ENCODE measurements at regions not wholly inside any gene's neighbourhood (a gene's known extent, or its start where the extent isn't known, plus 50 kb on each side); places are given as distances from the start of the nearest gene placed in this dataset.
A peak's percentile ranks its signal among the peaks of the same experiment; 100 is the strongest.

DNA sequence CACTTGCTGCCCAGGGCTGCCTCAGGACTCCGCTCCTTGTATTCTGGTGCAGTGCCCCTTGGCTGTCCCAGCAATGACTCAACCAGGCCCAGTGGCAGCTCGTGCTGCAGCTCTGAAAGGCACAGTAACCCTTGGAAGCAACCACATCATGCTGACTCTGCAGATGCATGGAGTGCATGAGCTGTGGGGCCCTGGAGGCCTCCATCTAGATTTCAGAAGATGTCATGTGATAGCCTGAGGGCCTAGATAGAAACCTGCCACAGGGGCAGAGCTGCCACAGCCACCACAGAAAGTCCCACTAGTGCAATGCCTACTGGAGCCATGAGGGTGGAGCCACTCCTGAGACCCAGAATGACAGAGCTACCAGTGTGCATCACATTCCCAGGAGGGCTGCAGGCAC is 117.1 kb upstream of the SMAD3 start:
- no peaks in the 10 kb centered on the region for H3K36me3 Mint-ChIP-seq (ENCODE audit: low read depth)
- peak; percentile 47 for DNase-seq
- ChIA-PET POLR2A (no interaction called here), CTCF (interaction anchor here (0.8 to 2.9 kb wide), 7 partner anchors 70 to 486 kb away, joined by 3 to 19 read pairs (median 5); no protein-coding TSS in a partner anchor)
- peaks cover 17% of the 10 kb centered on the region for H3K27me3 Mint-ChIP-seq
- H3K4me3 Mint-ChIP-seq = no peak overlapping the region
- no peaks in the 10 kb centered on the region for H3K9me3 Mint-ChIP-seq
- H3K27ac Mint-ChIP-seq = no peak overlapping the region
- H3K4me1 Mint-ChIP-seq = peaks cover 25% of the 10 kb centered on the region

DNA sequence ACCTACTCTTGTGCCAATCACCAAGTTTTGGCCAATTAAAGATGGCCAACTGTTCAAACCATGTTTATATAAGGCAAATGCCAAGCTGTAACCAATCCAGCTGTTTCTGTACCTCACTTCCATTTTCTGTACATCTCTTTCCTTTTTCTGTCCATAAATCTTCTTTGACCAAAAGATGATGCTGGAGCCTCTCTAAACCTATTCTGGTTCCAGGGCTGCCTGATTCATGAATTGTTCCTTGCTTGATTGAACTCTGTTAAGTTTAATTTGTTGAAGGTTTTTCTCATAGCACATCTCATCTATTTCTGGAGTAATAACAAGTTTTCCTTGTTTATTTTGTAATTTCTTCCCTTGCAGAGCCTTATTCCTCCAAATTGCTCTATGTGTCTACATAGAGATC is 115.3 kb upstream of the SMAD3 start:
- Mint-ChIP-seq H3K4me3 (no peak overlapping the region), H3K27me3 (peaks cover 20% of the 10 kb centered on the region), H3K36me3 (ENCODE audit: low read depth) (no peaks in the 10 kb centered on the region), H3K4me1 (peaks cover 25% of the 10 kb centered on the region), H3K9me3 (no peaks in the 10 kb centered on the region), H3K27ac (no peak overlapping the region)
- ChIA-PET POLR2A (no interaction called here), CTCF (interaction anchor here (0.5 to 2.8 kb wide), 3 partner anchors 354 to 485 kb away, joined by 3 to 15 read pairs (median 3); no protein-coding TSS in a partner anchor)
- no peak for DNase-seq

DNA sequence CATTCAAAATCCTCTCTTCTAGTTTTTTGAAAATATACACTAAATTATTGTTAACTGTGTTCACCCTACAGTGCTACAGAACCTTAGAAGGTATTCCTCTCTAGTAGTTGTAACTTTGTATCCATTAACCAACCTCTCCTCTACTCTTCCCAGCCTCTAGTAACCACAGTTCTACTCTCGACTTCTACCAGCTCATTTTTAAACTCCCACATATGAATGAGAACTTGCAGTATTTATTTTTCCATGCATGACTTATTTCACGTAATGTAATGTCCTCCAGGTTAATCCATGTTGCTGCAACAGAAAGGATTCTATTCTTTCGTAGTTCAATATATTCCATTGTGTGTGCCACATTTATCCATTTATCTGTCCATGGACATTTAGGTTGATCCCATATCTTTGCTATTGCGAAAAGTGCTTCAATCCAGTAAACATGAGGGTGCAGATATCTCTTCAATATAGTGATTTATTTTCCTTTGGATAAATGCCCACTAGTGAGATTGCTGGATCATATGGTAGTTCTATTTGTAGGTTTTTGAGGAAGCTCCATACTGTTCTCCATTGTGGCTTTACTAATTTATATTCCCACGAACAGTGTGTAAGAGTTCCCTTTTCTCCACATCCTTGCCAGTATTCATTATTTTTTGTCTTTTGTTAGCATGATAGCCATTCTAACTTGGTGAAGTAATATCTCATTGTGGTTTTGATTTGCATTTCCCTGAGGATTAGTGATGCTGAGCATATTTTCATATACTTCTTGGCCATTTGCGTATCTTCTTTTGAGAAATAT is 113.7 kb upstream of the SMAD3 start:
- CTCF ChIA-PET = interaction anchor here (0.8 to 1.1 kb wide), 2 partner anchors 11 to 481 kb away, joined by 3 read pairs; no protein-coding TSS in a partner anchor

DNA sequence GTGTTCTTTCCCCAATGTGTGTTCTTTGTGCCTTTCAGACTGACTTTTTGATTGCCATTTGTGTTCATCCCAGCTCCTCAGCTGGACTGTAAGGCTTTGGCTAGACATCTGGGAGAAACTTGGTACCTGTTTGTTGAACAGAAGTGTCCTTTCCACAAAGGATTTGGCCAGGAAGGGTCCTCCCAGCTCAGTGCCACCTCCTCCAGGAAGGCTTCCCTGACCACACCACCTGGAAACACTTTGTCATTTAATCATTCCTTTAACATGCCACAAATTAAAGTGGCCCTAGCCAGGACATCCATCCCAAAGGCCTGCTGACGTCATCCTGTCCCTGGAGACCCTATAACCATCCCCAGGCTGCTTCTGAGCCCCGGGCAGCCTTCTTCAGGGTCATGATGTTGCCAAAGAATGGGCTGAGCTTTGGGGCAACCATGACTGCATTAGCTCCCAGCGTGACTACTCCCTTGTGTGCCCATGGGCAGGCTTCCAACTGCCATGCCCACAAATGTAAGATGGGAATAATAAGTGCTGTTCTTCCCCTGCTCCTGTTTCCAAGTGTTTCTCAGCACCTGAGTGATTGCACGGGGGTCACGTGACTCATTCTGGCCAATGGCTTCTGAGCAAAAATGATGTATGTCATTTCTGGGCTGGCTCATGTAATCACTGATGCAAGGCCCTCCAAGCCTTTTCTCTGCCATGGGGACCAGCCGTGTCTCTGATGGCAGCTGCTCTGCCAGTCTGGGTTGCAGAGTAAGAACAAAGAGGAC is 112.5 kb upstream of the SMAD3 start:
- ChIA-PET CTCF (interaction anchor here (1.1 kb wide), 1 partner anchor 9 kb away, joined by 3 read pairs; no protein-coding TSS in a partner anchor), POLR2A (interaction anchor here (0.6 kb wide), 1 partner anchor 425 kb away, joined by 3 read pairs; no protein-coding TSS in a partner anchor)
- H3K27ac Mint-ChIP-seq = no peak overlapping the region
- H3K9me3 Mint-ChIP-seq = no peaks in the 10 kb centered on the region
- no peak overlapping the region for H3K4me3 Mint-ChIP-seq
- no peaks in the 10 kb centered on the region for H3K36me3 Mint-ChIP-seq (ENCODE audit: low read depth)
- H3K27me3 Mint-ChIP-seq = peaks cover 20% of the 10 kb centered on the region
- DNase-seq = no peak
- H3K4me1 Mint-ChIP-seq = peaks cover 11% of the 10 kb centered on the region

More for the DNA sequence above, 113.7 kb upstream of the SMAD3 start:
- POLR2A ChIA-PET = no interaction called here
- DNase-seq = no peak
- Mint-ChIP-seq H3K27me3 (peaks cover 20% of the 10 kb centered on the region), H3K4me3 (no peak overlapping the region), H3K27ac (no peak overlapping the region), H3K9me3 (no peaks in the 10 kb centered on the region), H3K4me1 (peaks cover 22% of the 10 kb centered on the region), H3K36me3 (ENCODE audit: low read depth) (no peaks in the 10 kb centered on the region)

DNA sequence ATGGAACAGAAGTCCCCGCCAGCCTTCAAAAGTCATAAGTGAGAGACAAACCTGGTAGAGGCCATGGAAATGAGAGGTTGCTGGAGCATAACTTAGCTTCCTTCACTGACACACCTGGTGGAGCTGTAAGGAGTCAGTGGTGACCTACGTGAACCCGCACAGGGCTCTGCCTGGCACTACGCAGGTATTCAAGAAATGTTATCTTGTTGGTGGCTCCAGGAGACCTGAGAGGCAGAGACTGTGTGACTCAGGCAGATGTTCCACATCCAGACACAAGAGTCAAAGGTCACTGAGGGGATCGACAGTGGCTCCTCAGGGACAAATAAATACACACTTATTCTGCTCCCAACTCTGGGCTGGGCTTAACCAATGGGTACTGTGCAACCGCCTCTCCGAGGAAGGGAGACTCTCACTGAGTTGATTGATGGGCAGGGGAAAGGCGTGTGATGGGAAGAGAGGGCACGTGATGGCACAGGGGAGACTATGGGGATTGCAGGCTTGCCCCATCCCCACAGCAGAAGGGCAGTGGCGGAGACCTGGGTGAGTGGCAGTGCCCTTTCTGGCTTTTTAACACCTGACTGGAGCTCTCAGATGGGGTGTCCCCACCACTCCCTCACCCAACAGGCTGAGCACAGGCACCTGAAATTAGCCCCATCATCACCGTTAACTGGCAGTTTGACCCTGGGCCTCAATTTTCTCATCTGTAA is 111.7 kb upstream of the SMAD3 start:
- CTCF ChIA-PET = no interaction called here
- Mint-ChIP-seq H3K4me3 (no peak overlapping the region), H3K9me3 (no peaks in the 10 kb centered on the region), H3K27ac (no peak overlapping the region), H3K36me3 (ENCODE audit: low read depth) (no peaks in the 10 kb centered on the region), H3K27me3 (peaks cover 20% of the 10 kb centered on the region), H3K4me1 (peaks cover 3% of the 10 kb centered on the region)
- POLR2A ChIA-PET = no interaction called here
- no peak for DNase-seq

DNA sequence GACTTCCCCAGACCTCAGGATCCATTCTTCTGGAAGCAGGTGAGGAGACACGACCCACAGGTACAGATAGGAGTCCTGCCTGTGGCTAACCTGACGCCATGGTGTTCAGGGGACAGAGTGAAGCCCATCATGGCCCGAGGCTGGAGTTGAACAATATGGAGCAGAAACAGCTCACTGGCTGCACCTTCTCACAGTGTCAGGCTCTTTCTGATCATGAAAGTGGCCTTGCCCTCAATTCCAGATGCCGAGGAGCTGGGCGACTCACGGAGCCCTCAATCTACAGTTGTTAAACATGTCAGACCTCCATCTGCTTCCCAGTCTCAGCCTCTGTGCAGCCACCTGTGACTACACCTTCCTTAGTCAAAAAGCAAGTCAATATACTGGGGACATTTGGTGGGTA is 110.8 kb upstream of the SMAD3 start:
- Mint-ChIP-seq H3K27me3 (peaks cover 20% of the 10 kb centered on the region), H3K9me3 (no peaks in the 10 kb centered on the region), H3K4me1 (no peaks in the 10 kb centered on the region), H3K4me3 (no peak overlapping the region), H3K36me3 (ENCODE audit: low read depth) (no peaks in the 10 kb centered on the region), H3K27ac (no peak overlapping the region)
- POLR2A ChIA-PET = no interaction called here
- DNase-seq = no peak
- CTCF ChIA-PET = no interaction called here

DNA sequence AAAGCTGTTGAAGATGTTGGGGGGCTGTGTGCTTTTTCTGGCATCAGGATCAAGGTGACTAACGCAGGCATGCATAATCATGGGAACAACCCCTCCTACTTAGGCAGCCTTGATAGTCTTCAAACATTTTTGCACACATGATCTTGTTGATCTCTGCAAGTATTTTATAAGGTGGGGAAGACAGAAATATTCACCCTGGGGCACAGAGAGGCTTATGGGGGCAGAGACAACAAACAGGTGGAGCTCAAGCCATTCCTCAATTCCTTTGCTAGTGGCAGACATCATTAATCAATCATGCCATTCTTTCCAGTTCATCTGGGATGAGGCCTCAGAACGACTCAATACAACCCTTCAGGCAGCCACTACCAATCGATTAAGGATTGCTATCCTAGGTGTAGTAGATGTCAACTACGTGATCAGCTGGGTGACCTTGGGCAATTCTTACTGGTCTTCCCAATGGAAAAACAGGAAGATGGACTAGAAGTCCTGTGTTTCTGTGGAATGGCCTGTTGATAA is 110.3 kb upstream of the SMAD3 start:
- H3K9me3 Mint-ChIP-seq = no peaks in the 10 kb centered on the region
- H3K36me3 Mint-ChIP-seq (ENCODE audit: low read depth) = no peaks in the 10 kb centered on the region
- DNase-seq = no peak
- no peak overlapping the region for H3K27ac Mint-ChIP-seq
- H3K4me3 Mint-ChIP-seq = no peak overlapping the region
- peaks cover 19% of the 10 kb centered on the region for H3K27me3 Mint-ChIP-seq
- ChIA-PET POLR2A (no interaction called here), CTCF (no interaction called here)
- H3K4me1 Mint-ChIP-seq = no peaks in the 10 kb centered on the region

DNA sequence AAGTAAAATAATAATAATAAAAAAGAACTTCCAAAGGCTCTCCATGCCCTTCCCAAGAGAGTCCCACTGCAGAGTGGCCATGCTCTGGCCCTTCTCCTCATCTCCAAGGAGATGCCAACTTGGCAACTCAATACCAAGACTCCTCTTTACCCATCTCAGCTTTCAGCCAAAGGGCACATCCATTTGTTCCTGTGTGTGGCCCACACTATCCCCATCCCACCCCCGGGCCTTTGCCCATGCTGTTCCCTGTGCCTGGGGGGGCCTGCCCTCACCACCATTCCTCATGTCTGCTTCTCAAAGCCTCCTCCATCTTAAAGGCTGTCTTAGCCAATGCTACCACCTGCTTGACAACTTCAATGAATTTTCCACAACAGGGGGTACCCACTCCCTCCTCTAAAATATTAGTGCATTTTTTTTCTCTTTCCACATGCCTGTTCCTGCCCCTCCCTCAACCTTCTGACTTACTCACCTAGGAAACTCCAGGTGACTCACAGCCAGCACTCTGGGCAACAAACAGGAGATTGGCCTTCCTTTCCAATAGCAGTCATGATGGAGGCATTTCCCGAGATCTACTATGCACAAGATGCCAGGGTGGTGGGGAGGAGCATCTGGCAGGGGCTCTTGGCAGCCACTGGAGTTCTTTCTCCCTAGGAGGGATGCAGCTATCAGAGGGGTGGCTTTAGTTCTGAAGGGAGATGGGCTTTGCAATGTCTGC is 109.4 kb upstream of the SMAD3 start:
- Mint-ChIP-seq H3K27me3 (peaks cover 12% of the 10 kb centered on the region), H3K36me3 (ENCODE audit: low read depth) (no peaks in the 10 kb centered on the region), H3K9me3 (no peaks in the 10 kb centered on the region), H3K4me1 (no peaks in the 10 kb centered on the region), H3K27ac (no peak overlapping the region), H3K4me3 (no peak overlapping the region)
- no peak for DNase-seq
- ChIA-PET POLR2A (no interaction called here), CTCF (no interaction called here)

DNA sequence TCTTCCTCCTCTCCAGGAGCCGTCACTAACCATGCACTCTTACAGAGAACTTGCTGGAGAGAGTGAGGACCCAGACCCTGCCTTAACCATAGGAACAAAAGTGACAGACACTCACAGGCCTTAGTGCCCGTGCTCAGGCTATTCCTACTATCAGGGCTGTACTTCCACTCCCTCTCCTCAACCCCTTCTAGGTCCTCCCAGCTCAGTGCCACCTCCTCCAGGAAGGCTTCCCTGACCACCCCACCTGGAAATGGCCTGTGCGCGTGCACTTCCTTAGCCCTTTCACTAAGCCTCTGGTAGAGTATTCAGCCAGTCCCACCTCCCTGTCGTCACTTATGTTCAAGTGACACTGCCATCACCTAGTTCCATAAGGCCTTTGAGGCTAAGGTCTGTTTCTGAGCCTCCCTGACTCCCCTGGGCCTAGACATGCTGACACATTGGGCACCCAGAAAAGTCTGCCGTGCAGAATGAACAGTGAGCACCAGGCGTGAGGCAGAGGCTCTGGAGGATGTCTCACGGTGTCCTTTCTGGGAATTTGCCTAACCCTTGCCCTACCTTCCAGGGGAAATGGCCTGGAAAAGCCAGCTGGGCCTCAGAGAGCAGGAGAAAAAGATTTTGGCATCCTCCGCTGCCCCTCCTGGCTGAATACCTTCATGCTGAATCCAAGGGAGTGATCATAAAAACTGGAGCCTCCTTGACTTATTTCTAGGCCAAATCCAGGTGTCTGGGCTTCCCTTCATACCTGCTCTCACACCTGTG is 108.6 kb upstream of the SMAD3 start:
- CTCF ChIA-PET = no interaction called here
- Mint-ChIP-seq H3K27me3 (peaks cover 8% of the 10 kb centered on the region), H3K27ac (no peak overlapping the region), H3K9me3 (no peaks in the 10 kb centered on the region), H3K36me3 (ENCODE audit: low read depth) (no peaks in the 10 kb centered on the region), H3K4me3 (no peak overlapping the region), H3K4me1 (no peaks in the 10 kb centered on the region)
- DNase-seq = no peak
- POLR2A ChIA-PET = no interaction called here

DNA sequence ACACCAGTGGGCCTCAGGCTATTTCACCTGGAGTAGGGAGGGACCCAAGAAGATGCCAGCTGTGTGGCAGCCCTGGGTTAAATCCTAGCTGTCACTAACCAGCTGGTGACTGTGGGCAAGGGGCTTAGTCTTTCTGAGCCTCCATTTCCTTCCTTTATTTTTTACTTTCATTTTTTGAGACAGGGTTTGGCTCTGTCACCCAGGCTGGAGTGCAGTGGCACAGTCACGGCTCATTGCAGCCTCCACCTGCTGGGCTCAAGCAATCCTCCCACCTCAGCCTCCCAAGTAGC is 108.0 kb upstream of the SMAD3 start:
- POLR2A ChIA-PET = no interaction called here
- no peak overlapping the region for H3K4me3 Mint-ChIP-seq
- no peaks in the 10 kb centered on the region for H3K9me3 Mint-ChIP-seq
- peaks cover 4% of the 10 kb centered on the region for H3K27me3 Mint-ChIP-seq
- H3K36me3 Mint-ChIP-seq (ENCODE audit: low read depth) = no peaks in the 10 kb centered on the region
- CTCF ChIA-PET = no interaction called here
- no peak overlapping the region for H3K27ac Mint-ChIP-seq
- no peak for DNase-seq
- no peaks in the 10 kb centered on the region for H3K4me1 Mint-ChIP-seq

DNA sequence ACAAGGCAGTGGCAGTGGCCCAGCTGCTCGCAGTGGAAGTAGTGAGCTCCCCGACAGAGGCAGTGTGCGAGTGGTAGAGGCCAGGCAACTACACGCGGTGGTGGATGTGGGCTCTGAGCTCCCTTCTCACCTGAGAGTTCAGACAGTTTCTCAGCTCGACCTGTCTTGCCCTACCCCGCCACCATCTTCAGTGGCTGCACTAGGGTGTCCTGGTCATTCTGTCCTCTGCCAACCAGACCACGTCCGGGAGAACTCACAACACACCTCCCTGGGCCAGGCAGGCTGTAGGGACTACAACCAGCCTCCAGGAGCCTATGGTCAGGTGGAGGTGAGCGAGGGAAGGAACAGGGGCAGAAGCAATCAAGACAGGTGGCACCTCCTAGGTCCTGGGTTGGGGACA is 106.3 kb upstream of the SMAD3 start:
- no peak overlapping the region for H3K4me3 Mint-ChIP-seq
- POLR2A ChIA-PET = no interaction called here
- H3K27me3 Mint-ChIP-seq = peaks cover 3% of the 10 kb centered on the region
- DNase-seq = no peak
- CTCF ChIA-PET = interaction anchor here (1.4 kb wide), 1 partner anchor 12 kb away, joined by 4 read pairs; no protein-coding TSS in a partner anchor
- no peaks in the 10 kb centered on the region for H3K4me1 Mint-ChIP-seq
- H3K36me3 Mint-ChIP-seq (ENCODE audit: low read depth) = no peaks in the 10 kb centered on the region
- H3K27ac Mint-ChIP-seq = no peak overlapping the region
- H3K9me3 Mint-ChIP-seq = no peaks in the 10 kb centered on the region

DNA sequence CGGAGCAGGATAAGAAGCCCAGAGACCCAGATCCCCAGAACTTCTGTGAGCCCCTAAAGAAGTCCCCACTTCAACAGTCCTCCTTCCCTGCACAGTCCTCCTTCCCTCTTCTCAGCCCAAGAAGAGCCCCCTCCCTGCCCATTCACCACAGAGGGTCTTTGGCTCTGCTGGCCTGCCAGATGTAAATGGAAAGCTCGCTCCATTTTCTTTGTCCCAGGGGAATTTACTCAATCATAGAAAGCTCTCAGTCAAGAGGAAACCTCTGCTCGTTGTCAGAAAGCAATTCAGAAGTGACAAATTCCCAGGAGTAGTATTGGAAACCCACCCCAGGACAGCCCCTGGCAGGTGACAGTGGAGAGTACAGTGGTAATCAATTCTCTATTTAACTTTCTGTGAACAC is 105.5 kb upstream of the SMAD3 start:
- Mint-ChIP-seq H3K27ac (no peak overlapping the region), H3K4me1 (no peaks in the 10 kb centered on the region), H3K9me3 (no peaks in the 10 kb centered on the region), H3K36me3 (ENCODE audit: low read depth) (no peaks in the 10 kb centered on the region), H3K27me3 (peaks cover 2% of the 10 kb centered on the region), H3K4me3 (no peak overlapping the region)
- POLR2A ChIA-PET = no interaction called here
- DNase-seq = no peak
- CTCF ChIA-PET = no interaction called here

All from activated CD4-positive, alpha-beta memory T cell treated with anti-CD3 and anti-CD28 coated beads, Interleukin-2, amount 10 ng/mL, durations not matched to agents 7 days and 5 days (primary cell).